ENCODE measurements at regions not wholly inside any gene's neighbourhood (a gene's known extent, or its start where the extent isn't known, plus 50 kb on each side); places are given as distances from the start of the nearest gene placed in this dataset.

- Histone ChIP-seq H3K9me2 (replicated peaks; ENCODE audit: low read depth, low read length) (no peaks in the 10 kb centered on the region), H3K79me2 (ENCODE audit: insufficient read depth, low read length) (no peaks in the 10 kb centered on the region), H3K9ac (ENCODE audit: low read depth, low read length, poor library complexity, severe bottlenecking) (no peak overlapping the region), H3K36me3 (ENCODE audit: insufficient read depth, low read length) (no peaks in the 10 kb centered on the region), H2AFZ (ENCODE audit: low read length) (no peak overlapping the region), H4K20me1 (ENCODE audit: insufficient read depth, low read length, poor library complexity, severe bottlenecking) (no peaks in the 10 kb centered on the region), H3K27me3 (ENCODE audit: insufficient read depth, low read length, poor library complexity, severe bottlenecking) (peaks cover 6% of the 10 kb centered on the region), H3K4me3 (ENCODE audit: low read length, poor library complexity, severe bottlenecking) (no peak overlapping the region), H3K4me2 (ENCODE audit: low read depth, low read length, poor library complexity, severe bottlenecking) (no peak overlapping the region), H3K4me1 (ENCODE audit: insufficient read depth, low read length, poor library complexity, severe bottlenecking) (no peaks in the 10 kb centered on the region), H3K9me3 (ENCODE audit: insufficient read depth, low read depth, low read length) (no peaks in the 10 kb centered on the region), H3F3A (ENCODE audit: low read depth) (no peaks in the 10 kb centered on the region)
- TF ChIP-seq CTCF (conservative IDR thresholded peaks at IDR 0.05; ENCODE audit: low read length) (no peak), EZH2phosphoT487 (IDR thresholded peaks at IDR 0.05; ENCODE audit: borderline replicate concordance) (no peak)
These were observed 154.8 kb downstream of the INSIG2 start for GRCh38 chr2:118243031-118243430.

- Histone ChIP-seq H4K20me1 (ENCODE audit: insufficient read depth, low read length, poor library complexity, severe bottlenecking) (no peaks in the 10 kb centered on the region), H2AFZ (ENCODE audit: low read length) (no peak overlapping the region), H3K36me3 (ENCODE audit: insufficient read depth, low read length) (no peaks in the 10 kb centered on the region), H3K4me1 (ENCODE audit: insufficient read depth, low read length, poor library complexity, severe bottlenecking) (no peaks in the 10 kb centered on the region), H3K4me2 (ENCODE audit: low read depth, low read length, poor library complexity, severe bottlenecking) (no peak overlapping the region), H3K4me3 (ENCODE audit: low read length, poor library complexity, severe bottlenecking) (no peak overlapping the region), H3K9me3 (ENCODE audit: insufficient read depth, low read depth, low read length) (no peaks in the 10 kb centered on the region), H3K27me3 (ENCODE audit: insufficient read depth, low read length, poor library complexity, severe bottlenecking) (peaks cover 6% of the 10 kb centered on the region), H3F3A (ENCODE audit: low read depth) (no peaks in the 10 kb centered on the region), H3K79me2 (ENCODE audit: insufficient read depth, low read length) (no peaks in the 10 kb centered on the region), H3K9me2 (replicated peaks; ENCODE audit: low read depth, low read length) (no peaks in the 10 kb centered on the region), H3K9ac (ENCODE audit: low read depth, low read length, poor library complexity, severe bottlenecking) (no peak overlapping the region)
- TF ChIP-seq CTCF (conservative IDR thresholded peaks at IDR 0.05; ENCODE audit: low read length): no peak
These were observed 153.9 kb downstream of the INSIG2 start for GRCh38 chr2:118242216-118242615.

GRCh38 chr2:118241128-118241527, 152.9 kb downstream of the INSIG2 start:
- TF ChIP-seq EZH2phosphoT487 (IDR thresholded peaks at IDR 0.05; ENCODE audit: borderline replicate concordance) (no peak), CTCF (conservative IDR thresholded peaks at IDR 0.05; ENCODE audit: low read length) (no peak)
- H3K4me2 ChIP-seq (ENCODE audit: low read depth, low read length, poor library complexity, severe bottlenecking): no peak overlapping the region
- no peaks in the 10 kb centered on the region for H3K9me3 ChIP-seq (ENCODE audit: insufficient read depth, low read depth, low read length)
- no peaks in the 10 kb centered on the region for H3K36me3 ChIP-seq (ENCODE audit: insufficient read depth, low read length)
- peaks cover 6% of the 10 kb centered on the region for H3K27me3 ChIP-seq (ENCODE audit: insufficient read depth, low read length, poor library complexity, severe bottlenecking)
- no peak overlapping the region for H3K4me3 ChIP-seq (ENCODE audit: low read length, poor library complexity, severe bottlenecking)
- H3K4me1 ChIP-seq (ENCODE audit: insufficient read depth, low read length, poor library complexity, severe bottlenecking): no peaks in the 10 kb centered on the region
- no peak overlapping the region for H3K9ac ChIP-seq (ENCODE audit: low read depth, low read length, poor library complexity, severe bottlenecking)
- H4K20me1 ChIP-seq (ENCODE audit: insufficient read depth, low read length, poor library complexity, severe bottlenecking): no peaks in the 10 kb centered on the region
- H2AFZ ChIP-seq (ENCODE audit: low read length): no peak overlapping the region
- no peaks in the 10 kb centered on the region for H3F3A ChIP-seq (ENCODE audit: low read depth)
- H3K9me2 ChIP-seq (replicated peaks; ENCODE audit: low read depth, low read length): no peaks in the 10 kb centered on the region
- no peaks in the 10 kb centered on the region for H3K79me2 ChIP-seq (ENCODE audit: insufficient read depth, low read length)
